ENCODE measurements at regions not wholly inside any gene's neighbourhood (a gene's known extent, or its start where the extent isn't known, plus 50 kb on each side); places are given as distances from the start of the nearest gene placed in this dataset.

DNA sequence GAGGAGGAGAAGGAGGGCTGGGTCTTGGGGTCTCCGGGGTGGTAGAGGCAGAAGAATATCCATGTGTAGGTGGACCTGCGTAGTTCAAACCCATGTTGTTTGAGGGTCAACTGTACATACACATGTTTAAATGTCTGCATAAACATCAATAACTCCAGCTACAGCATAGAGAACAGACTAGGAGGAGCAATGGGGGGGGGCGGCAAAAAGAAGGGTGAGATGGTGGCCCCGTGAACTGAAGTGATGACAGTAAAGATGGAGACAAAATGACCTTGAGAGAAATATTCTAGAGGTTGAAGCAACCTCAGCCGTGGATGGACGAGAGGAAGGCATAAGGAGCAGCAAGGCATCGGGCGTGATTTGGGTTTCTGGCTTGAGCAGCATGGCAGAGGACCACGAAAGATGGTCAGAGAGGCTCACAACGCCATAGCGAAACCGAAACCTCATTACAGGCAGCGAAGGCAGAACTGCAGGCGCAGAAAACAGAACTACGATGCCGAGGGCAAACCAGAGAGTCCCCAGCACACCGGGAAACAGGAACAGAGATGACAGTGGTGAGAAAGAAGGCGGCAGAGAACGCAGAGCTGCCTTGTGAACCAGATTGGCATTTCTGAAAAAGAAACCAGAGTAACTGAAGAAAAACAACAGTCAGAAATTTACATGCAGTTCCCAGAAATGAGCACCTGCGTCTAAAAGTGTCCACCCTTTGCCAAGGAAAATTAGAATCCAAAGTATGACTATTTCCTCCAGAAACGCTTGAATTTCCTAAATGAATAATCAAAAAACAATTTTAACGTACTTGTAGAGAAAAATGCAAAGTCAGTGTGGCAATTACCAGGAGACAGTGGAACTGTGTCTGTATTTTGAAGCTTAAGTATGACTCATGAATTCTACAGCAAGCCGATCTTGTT is 50.3 kb upstream of the ENPP6 start (continued):
- TF ChIP-seq, protein P1, sequence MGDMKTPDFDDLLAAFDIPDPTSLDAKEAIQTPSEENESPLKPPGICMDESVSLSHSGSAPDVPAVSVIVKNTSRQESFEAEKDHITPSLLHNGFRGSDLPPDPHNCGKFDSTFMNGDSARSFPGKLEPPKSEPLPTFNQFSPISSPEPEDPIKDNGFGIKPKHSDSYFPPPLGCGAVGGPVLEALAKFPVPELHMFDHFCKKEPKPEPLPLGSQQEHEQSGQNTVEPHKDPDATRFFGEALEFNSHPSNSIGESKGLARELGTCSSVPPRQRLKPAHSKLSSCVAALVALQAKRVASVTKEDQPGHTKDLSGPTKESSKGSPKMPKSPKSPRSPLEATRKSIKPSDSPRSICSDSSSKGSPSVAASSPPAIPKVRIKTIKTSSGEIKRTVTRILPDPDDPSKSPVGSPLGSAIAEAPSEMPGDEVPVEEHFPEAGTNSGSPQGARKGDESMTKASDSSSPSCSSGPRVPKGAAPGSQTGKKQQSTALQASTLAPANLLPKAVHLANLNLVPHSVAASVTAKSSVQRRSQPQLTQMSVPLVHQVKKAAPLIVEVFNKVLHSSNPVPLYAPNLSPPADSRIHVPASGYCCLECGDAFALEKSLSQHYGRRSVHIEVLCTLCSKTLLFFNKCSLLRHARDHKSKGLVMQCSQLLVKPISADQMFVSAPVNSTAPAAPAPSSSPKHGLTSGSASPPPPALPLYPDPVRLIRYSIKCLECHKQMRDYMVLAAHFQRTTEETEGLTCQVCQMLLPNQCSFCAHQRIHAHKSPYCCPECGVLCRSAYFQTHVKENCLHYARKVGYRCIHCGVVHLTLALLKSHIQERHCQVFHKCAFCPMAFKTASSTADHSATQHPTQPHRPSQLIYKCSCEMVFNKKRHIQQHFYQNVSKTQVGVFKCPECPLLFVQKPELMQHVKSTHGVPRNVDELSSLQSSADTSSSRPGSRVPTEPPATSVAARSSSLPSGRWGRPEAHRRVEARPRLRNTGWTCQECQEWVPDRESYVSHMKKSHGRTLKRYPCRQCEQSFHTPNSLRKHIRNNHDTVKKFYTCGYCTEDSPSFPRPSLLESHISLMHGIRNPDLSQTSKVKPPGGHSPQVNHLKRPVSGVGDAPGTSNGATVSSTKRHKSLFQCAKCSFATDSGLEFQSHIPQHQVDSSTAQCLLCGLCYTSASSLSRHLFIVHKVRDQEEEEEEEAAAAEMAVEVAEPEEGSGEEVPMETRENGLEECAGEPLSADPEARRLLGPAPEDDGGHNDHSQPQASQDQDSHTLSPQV (IDR thresholded peaks at IDR 0.05): peak; percentile 52; the same call in 1 of the 2 replicates
- TF ChIP-seq, protein P2, sequence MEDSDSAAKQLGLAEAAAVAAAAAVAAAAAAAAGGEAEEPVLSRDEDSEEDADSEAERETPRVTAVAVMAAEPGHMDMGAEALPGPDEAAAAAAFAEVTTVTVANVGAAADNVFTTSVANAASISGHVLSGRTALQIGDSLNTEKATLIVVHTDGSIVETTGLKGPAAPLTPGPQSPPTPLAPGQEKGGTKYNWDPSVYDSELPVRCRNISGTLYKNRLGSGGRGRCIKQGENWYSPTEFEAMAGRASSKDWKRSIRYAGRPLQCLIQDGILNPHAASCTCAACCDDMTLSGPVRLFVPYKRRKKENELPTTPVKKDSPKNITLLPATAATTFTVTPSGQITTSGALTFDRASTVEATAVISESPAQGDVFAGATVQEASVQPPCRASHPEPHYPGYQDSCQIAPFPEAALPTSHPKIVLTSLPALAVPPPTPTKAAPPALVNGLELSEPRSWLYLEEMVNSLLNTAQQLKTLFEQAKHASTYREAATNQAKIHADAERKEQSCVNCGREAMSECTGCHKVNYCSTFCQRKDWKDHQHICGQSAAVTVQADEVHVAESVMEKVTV (CRISPR knock-in tag; IDR thresholded peaks at IDR 0.05): no peak
- TF ChIP-seq ASH1L (IDR thresholded peaks at IDR 0.05; ENCODE audit: borderline replicate concordance, low read depth, partially characterized antibody) (peak; percentile 44), MXI1 (IDR thresholded peaks at IDR 0.05; ENCODE audit: low read depth, low read length) (peak; percentile 37; the same call in 1 of the 2 replicates), PHF21A (IDR thresholded peaks at IDR 0.05; ENCODE audit: borderline replicate concordance, low read depth) (no peak), FOS (IDR thresholded peaks at IDR 0.05; ENCODE audit: extremely low read depth, insufficient read length) (no peak), SAP30 (IDR thresholded peaks at IDR 0.05; ENCODE audit: borderline replicate concordance, insufficient read depth, low read depth, low read length, poor library complexity, severe bottlenecking) (no peak), ZNF778 (CRISPR knock-in tag; IDR thresholded peaks at IDR 0.05) (no peak)

Measured in K562 (cell line).